Right renal cortex interstitium (tissue), 3 donors: ENCODE measurements at regions not wholly inside any gene's neighbourhood (a gene's known extent, or its start where the extent isn't known, plus 50 kb on each side); places are given as distances from the start of the nearest gene placed in this dataset.

ENCODE experiments used
- DNase-seq, 3 donors: peaks; one replicate each; pipeline ENCODE4 v3.0.0-alpha.2; 2013; ENCODE audit warnings: low read depth in 3 of 3, low spot score in 2 of 3

DNA sequence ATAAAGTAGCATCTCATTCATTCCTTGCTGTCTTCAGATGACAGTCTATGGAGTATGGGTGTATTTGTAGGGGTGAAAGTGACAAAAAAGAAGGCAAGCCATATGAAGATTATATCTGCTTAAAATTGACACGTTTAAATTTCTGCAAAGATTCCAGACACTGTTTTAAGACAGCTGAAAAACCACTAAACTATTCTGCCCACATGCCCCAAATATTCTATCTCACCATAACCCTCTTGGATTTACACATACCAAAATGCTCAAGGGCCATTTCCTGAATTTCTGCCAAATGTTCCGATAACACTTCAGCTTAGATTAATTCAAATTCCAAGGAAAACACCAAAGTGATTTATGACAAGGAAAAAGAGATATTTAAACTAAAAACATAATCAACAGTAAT lies 99.9 kb upstream of the IL6 start:
- DNase-seq: no peak

DNA sequence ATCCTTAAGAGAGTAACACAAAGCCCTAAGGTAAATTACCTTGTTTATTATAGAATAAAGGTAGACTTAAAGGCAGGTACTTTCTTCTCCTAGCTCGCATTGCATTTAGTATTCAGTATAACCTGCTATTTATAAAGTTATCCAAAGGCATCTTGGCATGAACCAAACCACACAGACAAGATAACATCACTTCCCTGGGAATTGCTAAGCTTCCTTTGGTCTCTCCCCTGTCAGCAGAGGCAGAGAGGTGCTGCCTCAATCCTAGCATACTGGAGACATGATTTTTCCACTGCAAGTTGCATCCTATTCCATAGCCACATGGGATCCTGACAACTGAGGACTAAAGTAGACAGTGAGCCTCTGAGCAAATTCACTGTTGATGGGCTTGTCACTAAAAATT lies 101.7 kb upstream of the IL6 start:
- DNase-seq: no peak

DNA sequence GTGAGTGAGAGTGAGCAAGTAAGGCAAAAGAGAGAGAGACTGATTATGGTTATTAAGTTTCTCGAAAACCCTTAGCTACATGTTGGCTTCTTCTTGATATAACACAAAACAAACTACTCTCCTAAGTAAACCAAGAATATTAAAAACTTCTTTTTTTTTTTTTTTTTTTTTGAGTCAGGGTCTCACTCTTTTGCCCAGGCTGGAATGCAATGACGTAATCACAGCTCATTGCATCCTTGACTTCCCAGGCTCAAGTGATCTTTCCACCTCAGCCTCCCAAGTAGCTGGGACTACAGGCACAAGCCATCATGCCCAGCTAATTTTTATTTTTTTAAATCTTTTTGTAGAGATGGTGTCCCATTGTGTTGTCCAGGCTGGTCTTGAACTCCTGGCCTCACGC lies 102.2 kb upstream of the IL6 start:
- no peak for DNase-seq

DNA sequence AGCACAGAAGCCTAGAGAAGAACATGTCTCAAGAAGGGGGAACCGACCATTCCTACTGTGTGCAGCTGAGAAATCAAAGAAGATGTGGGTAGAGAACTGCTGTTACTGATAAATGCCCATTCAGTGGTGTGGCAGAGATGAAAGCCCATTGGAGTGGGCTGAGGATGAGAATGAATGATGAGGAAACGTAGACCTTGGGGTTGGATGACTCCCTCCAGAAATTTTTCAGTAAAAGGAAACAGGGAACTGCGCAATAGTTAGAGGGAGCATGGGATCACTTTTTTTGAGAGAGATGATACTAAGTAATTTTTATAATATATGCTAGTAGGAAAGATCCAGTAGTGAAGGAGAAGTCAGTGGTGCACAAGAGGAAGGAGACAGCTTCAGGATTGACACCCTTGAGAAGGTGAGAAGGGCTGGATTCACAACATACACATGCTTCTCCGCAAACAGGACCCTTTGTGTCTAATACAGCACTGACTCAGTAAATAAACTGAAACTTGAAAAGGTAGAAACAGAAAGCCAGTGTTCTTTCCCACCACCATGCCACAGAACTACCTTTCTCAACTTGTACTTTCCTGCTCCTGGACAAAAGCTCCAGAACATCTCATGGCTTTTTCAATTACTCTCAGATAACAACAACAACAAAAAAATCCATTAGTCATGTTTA lies 104.7 kb upstream of the IL6 start:
- DNase-seq: no peak

DNA sequence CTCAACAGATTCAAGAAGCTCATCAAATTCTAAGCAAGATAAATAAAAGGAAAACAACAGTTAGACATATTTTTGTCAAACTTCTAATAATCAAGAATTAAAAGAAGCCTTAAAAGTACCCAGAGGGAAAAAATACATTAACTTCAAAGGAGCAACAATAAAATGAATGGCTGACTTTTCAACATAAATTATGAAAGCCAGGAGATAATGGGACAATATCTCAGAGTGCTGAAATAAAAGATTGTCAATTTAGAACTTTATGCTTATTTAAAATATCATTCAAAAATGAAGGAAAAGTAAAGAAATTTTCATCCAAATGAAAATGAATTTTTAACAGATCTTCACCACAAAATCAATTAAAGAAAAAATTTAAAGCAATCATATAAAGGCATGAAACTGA lies 108.5 kb upstream of the IL6 start:
- DNase-seq: no peak

DNA sequence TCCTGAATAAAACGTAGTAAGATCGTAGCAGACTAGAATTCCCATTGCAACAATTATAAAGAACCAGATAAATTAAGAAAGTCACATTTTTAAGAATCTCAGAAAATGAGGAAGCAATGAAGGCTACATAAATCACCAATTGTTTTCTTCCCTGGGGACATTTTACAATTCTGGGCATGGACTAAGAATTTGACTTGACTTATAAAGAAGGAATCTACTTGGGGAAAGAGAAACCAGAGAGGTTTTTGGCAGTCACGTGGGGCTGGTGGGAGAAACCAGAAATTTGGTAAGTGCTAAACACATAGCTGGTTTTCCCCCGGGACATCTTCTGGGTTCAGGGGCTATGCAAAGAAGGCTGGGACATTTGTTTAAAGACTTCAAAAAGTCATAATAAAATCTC lies 109.8 kb upstream of the IL6 start:
- DNase-seq: no peak

DNA sequence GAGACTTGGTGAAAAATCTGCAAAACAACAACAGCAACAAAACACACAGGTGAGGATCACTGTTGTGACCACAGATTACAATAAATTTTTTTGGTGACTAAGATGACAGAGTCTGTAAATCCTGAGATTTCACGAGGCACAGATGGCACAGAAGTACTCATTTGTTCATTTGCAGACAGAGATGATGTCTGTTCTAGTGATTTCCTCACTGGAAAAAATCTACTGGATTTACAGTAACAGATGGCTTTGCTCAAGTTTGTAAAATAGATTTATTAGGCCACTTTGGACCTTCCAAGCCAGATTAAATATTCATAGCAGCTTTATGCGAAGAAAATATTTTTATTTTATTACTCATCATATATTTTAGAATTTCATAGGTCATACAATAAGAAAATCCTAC lies 113.5 kb upstream of the IL6 start:
- DNase-seq: peak in 2 of 3 donors; percentile 14 to 31

DNA sequence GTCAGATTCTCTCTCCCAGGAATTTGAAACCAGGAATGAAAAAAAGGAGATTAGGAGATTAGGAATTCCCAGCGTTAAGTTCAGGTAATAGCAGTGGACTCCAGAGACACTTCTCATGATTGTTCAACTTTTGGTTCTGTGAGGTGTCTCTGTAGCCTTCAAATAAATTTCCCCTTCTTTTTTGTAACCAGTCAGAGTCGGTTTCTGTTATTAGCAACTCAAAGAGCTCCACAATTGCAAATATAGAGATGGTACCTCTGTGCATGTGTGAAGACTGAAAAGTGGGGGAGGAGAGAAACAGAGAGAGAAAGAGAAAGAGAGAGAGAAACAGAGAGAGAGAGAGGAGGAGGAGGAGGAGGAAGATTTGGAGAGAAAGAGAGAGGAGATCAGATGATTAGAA lies 112.8 kb upstream of the STEAP1B start:
- no peak for DNase-seq

DNA sequence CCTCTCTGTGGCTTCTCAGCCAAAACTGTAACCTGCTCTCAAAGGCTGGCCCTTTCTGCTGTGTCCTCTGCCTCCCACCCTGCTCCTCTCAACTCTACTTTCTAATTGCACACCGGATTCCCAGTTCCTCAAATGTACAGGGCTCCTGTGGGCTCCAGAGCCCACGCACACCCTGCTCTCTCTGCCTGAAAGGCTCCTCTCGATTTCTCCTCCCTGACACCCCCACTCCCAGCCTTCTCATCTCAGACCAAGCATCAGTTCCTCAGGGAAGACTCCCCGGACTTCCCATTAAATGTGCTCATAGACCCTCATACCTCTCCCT lies 111.7 kb upstream of the STEAP1B start:
- no peak for DNase-seq

DNA sequence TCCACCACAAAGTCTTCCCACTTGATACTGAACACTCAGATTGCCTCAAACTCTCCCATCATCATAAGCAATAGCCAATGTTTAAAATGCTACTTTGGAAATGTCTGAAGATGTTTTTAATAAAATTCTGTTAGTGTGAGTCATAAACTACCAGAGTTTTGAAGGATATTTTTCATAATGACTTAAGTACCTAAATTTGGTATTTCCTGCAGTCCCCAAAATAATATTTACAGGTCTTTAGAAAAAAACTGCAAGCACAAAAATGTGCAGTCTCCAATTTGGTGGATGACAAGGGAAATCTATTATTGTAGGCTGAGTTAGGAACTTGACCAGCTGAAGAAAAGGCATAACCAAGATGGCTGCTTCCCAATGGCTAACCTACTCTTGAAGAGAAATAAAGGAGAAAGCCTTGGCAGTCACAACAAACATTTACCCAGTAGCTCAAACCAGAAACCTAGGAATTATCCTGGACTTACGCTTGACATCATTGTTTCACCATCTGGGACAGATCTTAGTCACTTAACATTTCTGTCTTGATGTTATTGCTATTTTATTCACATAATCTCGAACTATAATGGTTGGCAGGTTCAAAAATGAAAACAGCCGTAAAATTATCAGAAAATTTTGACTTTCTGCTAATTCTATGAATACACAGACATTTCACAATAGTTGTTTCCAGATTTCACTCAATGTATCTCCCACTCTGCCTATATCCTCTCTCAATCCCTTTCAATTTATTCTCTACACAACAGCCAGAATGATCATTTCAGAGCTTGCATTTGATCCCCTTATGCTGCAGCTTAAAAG lies 111.2 kb upstream of the STEAP1B start:
- no peak for DNase-seq

DNA sequence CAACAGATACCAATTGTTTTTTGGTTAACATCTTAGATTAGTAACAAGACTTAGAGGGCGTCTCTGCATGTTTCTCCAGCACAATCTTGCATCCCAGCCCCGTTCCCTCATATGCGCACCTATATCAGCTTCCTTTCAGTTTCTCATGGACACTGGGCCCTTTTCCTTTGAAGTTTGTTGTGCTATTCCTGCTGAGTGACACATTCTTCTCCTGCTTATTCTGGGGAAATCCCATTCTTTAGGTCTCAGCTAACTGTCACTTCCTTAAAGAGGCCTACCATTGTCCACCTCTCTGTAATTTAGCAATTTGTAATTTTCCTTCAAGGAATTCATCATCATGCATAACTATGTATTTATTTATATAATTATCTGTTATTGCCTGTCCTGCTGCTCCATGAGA lies 110.3 kb upstream of the STEAP1B start:
- DNase-seq: no peak

DNA sequence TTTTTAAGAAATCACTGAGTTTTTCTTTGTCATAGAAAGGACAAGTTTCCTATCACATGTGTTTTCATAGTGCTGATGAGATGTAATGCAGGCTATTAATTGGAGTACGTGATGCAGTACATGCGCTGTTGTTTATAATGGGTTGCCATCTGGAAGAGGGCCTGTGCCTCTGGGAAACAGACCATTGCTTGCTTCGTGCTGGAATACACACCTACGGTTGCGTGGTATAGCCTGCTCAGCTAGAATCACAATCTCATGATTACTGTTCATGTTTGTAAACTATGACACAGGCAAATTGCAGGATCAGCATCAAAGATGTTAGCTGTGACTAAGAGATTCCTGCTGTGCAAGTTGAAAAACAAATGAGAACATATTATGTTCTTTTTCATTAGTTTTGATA lies 107.2 kb upstream of the STEAP1B start:
- DNase-seq: no peak

DNA sequence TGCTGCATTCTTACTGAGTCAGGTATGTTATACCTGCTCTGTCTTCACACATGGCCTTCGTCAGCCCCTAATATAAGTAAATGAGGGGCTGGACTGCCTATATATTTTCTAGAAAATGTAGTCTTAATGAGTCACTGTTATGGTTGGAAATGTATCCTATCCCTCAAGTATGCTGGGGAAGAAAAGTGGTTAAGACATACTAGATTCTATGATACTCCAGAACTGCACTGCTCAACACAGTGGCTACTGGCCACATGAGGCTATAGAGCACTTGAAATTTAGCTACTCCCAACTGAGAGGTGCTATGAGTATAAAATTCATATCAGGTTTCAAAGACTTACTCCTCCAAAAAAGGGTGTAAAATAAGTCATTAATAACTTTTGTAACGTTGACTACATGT lies 104.3 kb upstream of the STEAP1B start:
- no peak for DNase-seq

DNA sequence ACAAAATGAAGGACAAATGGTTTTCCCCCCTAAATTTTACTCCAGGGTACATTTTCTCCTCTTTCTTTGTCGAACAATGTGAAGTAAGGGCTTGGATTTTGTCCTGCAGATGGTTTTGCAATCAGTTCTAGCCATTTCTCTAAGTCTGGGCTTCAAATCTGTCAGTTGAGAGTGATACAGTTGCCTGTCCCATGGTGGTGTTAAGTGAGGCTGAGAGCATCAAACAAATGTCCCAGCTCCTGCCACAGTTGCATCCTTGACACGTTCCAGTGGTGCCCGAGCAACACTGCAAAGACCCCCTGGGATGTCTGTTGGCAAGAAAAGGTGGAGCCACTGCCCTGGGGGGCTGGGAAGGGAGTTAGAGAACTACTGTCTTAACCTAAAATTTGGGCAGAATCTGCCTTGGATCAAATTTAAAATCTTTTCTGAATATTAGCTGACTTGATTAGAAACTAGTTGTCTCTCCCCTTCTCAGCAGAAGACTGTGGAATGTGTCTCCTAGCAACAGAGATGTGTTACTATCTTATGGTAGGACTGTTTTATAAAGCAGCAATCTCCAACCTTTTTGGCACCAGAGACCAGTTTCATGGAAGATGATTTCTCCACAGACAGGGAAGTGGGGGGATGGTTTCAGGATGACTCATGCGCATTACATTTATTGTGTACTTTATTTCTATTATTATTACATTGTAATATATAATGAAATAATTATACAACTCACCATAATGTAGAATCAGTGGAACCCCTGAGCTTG lies 102.0 kb upstream of the STEAP1B start:
- DNase-seq: no peak

DNA sequence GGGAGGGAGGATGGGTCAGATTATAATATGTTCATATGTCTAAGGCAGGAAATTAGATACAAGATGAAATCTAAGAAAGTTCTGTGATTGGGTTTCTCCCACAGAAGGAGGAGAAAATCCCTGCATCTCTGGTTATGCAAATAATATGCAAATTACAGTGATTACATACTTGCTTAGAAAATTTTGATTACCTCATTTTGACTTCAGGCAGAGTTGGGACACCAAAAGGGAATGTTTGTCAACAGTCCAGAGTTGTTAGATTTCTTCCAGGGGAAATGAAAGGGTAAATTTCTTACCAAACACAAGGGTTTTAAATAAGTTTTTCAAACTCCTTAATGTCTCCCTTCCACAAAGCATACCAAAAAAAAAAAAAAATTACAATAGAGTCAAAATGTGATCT lies 101.4 kb upstream of the STEAP1B start:
- DNase-seq: no peak

DNA sequence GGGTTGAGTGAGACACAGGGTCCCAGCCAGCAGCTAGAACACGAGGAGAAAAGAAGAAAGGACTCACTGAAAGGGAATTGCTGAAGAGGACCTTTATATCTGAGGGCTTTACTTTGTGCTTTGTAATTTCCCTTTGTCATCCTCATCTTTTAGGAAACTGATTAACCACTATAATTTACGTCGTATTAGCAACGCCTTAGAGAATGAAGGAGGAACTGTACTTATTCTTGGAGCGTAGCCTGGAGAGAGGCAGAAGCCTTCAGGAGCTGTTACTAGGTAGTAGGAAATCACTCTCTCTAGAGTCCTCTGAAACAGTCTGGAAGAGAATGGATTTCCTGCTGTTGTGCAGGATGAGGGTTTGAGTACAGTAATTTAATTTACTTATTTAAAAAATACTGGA lies 101.0 kb upstream of the STEAP1B start:
- no peak for DNase-seq

DNA sequence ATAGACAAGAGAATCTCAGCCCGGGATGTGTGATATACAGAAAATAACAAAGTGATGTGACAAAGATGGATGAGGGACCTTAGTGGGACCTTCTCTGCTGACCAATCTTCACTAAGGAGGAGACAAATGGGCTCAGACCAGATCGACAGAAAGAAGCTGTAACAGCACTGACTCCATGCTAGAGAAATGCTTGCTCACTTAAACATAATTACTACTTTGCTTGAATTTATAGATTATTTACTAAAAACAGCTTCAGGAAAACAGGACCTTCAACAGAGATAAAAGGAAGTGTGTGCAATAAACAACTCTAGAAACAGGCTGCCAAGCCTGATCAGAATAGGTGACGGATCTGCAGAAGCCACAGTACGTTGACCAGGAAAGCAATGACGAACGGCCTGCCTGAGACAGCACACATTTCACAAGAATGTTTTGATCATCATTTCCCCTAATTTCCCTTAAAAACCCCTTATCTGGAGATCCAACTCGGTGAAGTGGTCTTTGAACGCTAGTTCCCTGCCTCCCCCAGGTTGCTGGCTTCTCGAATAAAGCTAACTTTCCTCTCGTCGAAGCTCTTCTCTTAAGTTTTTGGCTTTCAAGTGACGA lies 98.4 kb upstream of the STEAP1B start:
- DNase-seq: no peak

DNA sequence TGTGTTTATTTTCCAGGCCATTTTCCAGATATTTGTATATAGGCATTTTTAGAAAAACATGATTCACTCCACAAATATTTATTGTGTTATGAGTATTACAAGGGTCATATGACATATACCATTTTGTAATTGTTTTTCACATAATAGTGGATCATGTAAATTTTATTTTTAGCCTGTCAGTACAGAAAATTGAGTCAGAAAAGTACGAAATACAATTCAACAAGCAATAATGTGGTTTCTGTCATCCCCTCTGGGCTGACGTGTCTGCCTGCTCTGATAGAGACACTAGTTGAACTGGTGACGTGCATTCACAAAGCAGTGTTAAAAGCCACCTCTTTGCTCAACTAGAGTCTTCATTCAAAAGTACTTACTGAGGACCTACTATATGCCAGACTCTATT lies 97.9 kb upstream of the STEAP1B start:
- no peak for DNase-seq

DNA sequence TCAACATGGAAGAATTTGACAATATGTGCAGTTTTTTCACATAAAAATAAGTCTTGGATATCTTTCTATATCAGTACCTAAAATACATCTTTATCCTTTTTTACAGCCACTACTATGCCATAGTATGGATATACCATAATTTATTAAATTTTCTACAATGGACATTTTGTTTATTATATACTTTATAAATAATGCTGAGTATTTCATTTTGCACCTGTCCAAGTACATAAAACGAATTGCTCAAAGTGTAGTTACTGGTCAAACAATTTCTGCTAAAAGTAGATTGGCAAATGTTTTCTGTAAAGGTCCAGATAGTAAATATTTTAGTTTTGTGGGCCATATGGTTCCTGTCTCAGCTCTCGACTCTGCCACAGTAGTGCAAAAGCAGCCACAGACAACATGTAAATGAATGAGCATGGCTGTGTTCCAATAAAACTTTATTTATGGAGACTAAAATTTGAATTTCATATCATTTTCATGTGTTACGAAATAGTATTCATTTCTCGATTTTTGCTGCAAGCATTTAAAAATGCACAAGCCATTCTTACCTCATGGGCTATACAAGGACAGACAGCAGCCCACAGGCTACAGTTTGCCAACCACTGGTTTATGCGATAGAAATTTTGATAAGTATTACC lies 96.9 kb upstream of the STEAP1B start:
- DNase-seq: no peak

DNA sequence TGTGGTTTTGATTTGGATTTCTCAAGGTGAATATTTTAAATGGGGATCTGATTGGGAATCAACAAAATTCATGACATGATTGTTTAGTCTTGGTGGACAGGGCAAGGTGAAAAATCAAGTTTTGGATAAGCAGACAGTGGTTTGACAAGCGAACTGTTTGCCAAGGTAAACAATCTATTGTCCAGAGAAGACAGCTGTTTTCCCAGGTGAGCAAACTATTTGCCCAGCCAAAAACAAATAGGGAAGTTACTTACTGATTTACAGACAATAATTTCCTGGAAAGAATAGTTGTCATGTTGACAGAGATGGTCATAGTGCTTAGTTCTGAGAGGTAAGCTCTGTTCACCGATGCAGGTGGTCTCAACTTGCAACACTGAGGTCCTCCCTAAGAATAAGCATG lies 94.0 kb upstream of the STEAP1B start:
- no peak for DNase-seq

DNA sequence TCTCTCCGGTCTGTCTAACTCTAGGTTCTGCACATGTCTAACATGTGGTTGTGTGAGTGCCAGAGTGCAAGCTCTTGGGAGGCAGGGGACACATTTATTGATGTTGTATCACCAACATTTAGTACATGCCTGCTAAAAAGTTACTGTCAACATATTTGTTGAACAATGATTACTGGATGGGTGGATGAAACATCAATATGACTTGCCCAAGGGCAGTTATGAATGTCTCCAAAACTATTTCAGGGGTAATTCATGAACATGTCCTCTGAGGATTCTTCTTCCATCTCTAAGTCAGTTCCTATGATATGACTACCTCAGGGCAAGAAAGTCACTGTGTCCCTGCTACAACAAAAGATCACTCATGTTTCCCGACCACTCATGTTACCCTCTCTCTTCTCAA lies 91.3 kb upstream of the STEAP1B start:
- DNase-seq: no peak
